Esophagus muscularis mucosa (tissue), 4 donors: ENCODE measurements at regions not wholly inside any gene's neighbourhood (a gene's known extent, or its start where the extent isn't known, plus 50 kb on each side); places are given as distances from the start of the nearest gene placed in this dataset.

Source experiments
- DNase-seq: peaks from one replicate; pipeline ENCODE4 v3.0.0-alpha.2; 2017; ENCODE audit errors: extremely low spot score
- H3K27ac ChIP-seq, 4 donors: fragments of 200-600 bp; sonication (generic); replicated peaks in 1 of 4; 1 replicate in 3 of 4; 2 replicates in 1 of 4; pipeline ENCODE4 v1.5.1; 2016 to 2019; ENCODE audit warnings: mild to moderate bottlenecking in 1 of 4
- H3K27me3 ChIP-seq, 4 donors: fragments of 200-600 bp; sonication (generic); one replicate each; pipeline versions ENCODE4 v1.5.1 to v1.6.0; 2016 to 2019
- H3K36me3 ChIP-seq, 4 donors: fragments of 200-600 bp; sonication (generic); one replicate each; pipeline ENCODE4 v1.5.1; 2016 to 2019
- H3K4me1 ChIP-seq, 4 donors: fragments of 200-600 bp; sonication (generic); one replicate each; pipeline ENCODE4 v1.5.1; 2016 to 2019
- H3K4me3 ChIP-seq, 4 donors: fragments of 200-600 bp; sonication (generic); 1 replicate in 2 of 4; 2 replicates in 2 of 4; pipeline ENCODE4 v1.5.1; 2016 to 2019; ENCODE audit warnings: mild to moderate bottlenecking in 4 of 4, moderate library complexity in 1 of 4
- H3K9me3 ChIP-seq, 4 donors: fragments of 200-600 bp; sonication (generic); 1 replicate in 3 of 4; 2 replicates in 1 of 4; pipeline ENCODE4 v1.5.1; 2016 to 2019
- EP300 ChIP-seq: sonication (generic); formaldehyde crosslinking; IDR thresholded peaks from one replicate; pipeline ENCODE4 v1.6.1; 2017; ENCODE audit warnings: antibody characterized with exemption
- POLR2A ChIP-seq: fragments of 450-650 bp; IDR thresholded peaks from one replicate; pipeline ENCODE4 v1.6.1; 2017; ENCODE audit warnings: antibody characterized with exemption, moderate library complexity, mild to moderate bottlenecking, low read depth
- POLR2AphosphoS5 ChIP-seq, 2 donors: sonication (generic); formaldehyde crosslinking; IDR thresholded peaks; one replicate each; pipeline ENCODE4 v1.6.1; 2017; ENCODE audit warnings: antibody characterized with exemption in 2 of 2
- WGBS: methylation state at CpG from one replicate; pipeline ENCODE4 v1.1.5; 2018; 5-methylcytosine and 5-hydroxymethylcytosine counted together
- intact Hi-C: fragments of 100-400 bp; cut with DNase I; formaldehyde crosslinking; loops from one replicate; pipeline ENCODE4 v1.15.1; 2023
- TF ChIP-seq, protein P1 (sequence below), 3 experiments: fragments of 200-600 bp in 2 of 3; fragments of 450-650 bp in 1 of 3; sonication (generic) in 2 of 3; IDR thresholded peaks; one replicate each; pipeline ENCODE4 v1.5.1; 2017 to 2019; ENCODE audit warnings: antibody characterized with exemption in 3 of 3, mild to moderate bottlenecking in 2 of 3, moderate library complexity in 1 of 3

DNA sequence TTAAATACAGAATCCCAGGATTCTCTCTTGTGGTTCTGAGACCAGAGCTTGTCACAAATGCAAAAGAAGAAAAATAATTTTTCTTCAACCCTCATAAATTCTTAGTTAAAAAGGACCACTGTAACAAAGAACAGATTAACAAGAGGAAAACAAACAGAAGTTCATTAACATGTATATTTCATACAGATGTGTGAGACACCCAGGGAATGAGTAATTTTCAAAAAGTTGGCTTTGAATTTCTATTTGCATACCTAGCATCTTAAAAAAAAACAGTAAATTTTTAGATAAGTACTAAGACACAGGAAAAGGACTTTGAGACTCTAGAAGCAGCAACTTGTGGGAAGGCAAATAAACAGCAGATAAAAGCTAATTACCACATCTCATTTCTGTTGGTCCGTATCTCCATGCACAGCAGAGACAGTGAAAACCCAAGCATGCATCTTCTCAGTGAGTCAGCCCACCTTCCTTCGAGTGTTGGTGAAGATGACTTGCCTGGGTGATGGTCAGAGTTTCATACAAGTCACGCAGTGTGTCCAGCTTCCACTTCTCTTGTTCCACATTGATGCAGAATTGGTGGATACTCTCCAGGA, 399.9 kb upstream of the ADAMTS5 start:
- no peak for TF ChIP-seq POLR2A
- no peak for TF ChIP-seq POLR2AphosphoS5 (IDR thresholded peaks at IDR 0.05)
- TF ChIP-seq, protein P1, sequence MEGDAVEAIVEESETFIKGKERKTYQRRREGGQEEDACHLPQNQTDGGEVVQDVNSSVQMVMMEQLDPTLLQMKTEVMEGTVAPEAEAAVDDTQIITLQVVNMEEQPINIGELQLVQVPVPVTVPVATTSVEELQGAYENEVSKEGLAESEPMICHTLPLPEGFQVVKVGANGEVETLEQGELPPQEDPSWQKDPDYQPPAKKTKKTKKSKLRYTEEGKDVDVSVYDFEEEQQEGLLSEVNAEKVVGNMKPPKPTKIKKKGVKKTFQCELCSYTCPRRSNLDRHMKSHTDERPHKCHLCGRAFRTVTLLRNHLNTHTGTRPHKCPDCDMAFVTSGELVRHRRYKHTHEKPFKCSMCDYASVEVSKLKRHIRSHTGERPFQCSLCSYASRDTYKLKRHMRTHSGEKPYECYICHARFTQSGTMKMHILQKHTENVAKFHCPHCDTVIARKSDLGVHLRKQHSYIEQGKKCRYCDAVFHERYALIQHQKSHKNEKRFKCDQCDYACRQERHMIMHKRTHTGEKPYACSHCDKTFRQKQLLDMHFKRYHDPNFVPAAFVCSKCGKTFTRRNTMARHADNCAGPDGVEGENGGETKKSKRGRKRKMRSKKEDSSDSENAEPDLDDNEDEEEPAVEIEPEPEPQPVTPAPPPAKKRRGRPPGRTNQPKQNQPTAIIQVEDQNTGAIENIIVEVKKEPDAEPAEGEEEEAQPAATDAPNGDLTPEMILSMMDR (IDR thresholded peaks at IDR 0.05): no peak
- no peak for TF ChIP-seq EP300
- peaks cover 0 to 19% (median 2%) of the 10 kb centered on the region in 4 donors for H3K4me1 ChIP-seq
- WGBS: 91% methylated on average over 3 of the region's 3 CpGs
- no peak overlapping the region for H3K27ac ChIP-seq
- intact Hi-C loops: no loop called here
- no peaks in the 10 kb centered on the region for H3K9me3 ChIP-seq
- no peaks in the 10 kb centered on the region for H3K36me3 ChIP-seq
- DNase-seq: no peak
- H3K4me3 ChIP-seq: no peak overlapping the region
- no peaks in the 10 kb centered on the region for H3K27me3 ChIP-seq

DNA sequence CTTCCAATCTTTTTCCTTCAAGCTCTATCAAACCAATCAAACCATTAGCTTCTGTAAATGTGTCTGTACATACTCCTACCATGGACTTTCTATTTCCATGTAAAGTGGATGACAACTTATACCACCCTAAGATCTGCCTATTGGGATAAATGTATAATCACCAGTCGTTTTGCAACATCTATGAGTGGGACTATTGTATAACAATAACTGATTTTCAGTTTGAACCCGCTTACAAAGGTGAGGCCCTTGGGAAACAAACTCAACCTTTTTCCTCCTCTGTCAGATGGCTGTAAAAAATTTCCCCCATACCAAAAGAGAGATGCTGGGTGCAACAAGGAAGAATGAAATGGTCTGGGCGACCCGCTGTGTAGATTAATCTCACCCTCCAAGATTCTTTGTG, 399.1 kb upstream of the ADAMTS5 start:
- intact Hi-C loops: no loop called here
- H3K36me3 ChIP-seq: no peaks in the 10 kb centered on the region

DNA sequence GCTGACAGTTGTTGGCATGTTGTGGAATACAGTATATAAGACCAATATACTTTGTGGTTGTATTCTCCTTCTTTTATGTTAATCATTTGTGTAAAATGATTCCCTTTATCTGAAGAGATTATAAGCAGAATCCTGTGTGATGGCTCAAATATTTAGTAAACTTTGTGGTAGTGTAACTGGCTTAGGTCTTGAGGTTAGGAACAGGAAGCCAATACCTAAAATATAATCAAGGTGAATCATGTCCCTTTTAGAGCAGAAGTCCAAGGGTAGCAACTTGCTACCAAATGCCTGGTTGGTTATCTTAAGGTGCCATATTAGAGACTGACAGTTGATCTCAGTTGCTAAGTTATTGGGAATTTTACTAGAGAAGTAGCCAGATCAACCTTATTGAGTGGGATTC, 398.5 kb upstream of the ADAMTS5 start:
- intact Hi-C loops: no loop called here
- H3K36me3 ChIP-seq: no peaks in the 10 kb centered on the region
- H3K27ac ChIP-seq: no peak overlapping the region
- DNase-seq: no peak
- no peak overlapping the region for H3K4me3 ChIP-seq
- H3K4me1 ChIP-seq: peaks cover 0 to 6% (median 0%) of the 10 kb centered on the region in 4 donors
- H3K27me3 ChIP-seq: no peaks in the 10 kb centered on the region
- no peaks in the 10 kb centered on the region for H3K9me3 ChIP-seq
- TF ChIP-seq, protein P1 (IDR thresholded peaks at IDR 0.05): no peak

More for the DNA sequence above, 399.1 kb upstream of the ADAMTS5 start:
- Histone ChIP-seq H3K9me3 (no peaks in the 10 kb centered on the region), H3K4me1 (peaks cover 0 to 12% (median 2%) of the 10 kb centered on the region in 4 donors), H3K27ac (no peak overlapping the region), H3K4me3 (no peak overlapping the region), H3K27me3 (no peaks in the 10 kb centered on the region)
- TF ChIP-seq POLR2AphosphoS5 (IDR thresholded peaks at IDR 0.05): no peak
- no peak for TF ChIP-seq POLR2A
- no peak for TF ChIP-seq EP300
- TF ChIP-seq, protein P1 (IDR thresholded peaks at IDR 0.05): no peak
- 95% methylated on average over 4 of the region's 4 CpGs for WGBS
- DNase-seq: no peak

DNA sequence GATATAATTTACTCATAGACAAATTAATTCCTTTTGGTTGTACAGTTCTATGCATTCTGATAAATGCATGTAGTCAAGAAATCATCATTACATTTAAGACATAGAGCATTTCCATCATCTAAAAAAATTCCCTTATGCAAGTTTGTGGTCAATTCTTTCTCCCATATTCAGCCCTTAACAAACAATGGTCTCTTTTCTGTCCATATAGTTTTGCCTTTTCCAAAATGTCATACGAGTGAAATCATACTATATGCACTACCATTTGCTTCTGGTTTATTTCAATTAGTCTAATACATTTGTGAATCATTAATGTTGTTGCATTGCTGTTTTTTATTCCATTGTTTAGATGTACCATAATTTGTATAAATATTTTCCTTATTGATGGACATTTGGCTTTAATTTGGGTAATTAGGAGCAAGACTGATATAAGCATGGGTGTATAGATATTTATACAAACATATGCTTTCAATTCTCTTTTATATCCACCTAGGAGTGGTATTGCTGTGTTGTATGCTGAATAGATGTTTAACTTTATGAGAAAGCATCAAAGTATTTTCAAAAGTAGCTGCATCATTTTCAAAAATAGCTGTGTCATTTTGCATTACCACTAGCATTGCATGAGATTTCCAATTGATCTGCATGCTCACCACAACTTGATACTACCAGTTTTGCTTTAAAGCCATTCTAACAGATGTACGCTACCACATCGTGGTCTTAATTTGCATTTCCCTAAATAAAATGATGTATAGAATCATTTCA, 397.0 kb upstream of the ADAMTS5 start:
- Histone ChIP-seq H3K36me3 (no peaks in the 10 kb centered on the region), H3K4me3 (no peak overlapping the region), H3K4me1 (peaks cover 0 to 11% (median 4%) of the 10 kb centered on the region in 4 donors), H3K27ac (no peak overlapping the region), H3K9me3 (no peaks in the 10 kb centered on the region), H3K27me3 (no peaks in the 10 kb centered on the region)
- intact Hi-C loops: no loop called here
- TF ChIP-seq POLR2A (no peak), EP300 (no peak), POLR2AphosphoS5 (IDR thresholded peaks at IDR 0.05) (no peak)
- TF ChIP-seq, protein P1 (IDR thresholded peaks at IDR 0.05): no peak
- WGBS: 96% methylated on average over 3 of the region's 3 CpGs
- no peak for DNase-seq

DNA sequence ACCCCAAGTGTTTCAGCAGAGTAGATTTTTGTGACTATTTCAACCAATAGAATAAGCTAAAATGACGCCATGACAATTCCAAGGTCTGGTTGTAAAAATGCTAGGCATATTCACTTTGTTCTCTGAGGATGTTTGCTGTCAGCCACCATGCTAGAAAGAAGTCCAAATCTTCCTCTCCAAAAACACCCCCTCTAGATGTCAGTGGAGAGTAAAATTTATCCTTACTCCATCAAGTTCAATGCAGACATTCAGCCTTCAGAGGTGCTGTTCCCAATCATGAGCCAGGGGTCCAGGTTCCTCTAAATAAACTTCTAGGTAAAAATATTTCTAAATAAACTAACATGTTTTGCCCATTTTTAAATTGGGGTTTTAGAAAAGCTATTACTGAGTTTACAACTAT, 395.4 kb upstream of the ADAMTS5 start:
- WGBS: 85% methylated on average over 1 of the region's 1 CpG
- Histone ChIP-seq H3K4me1 (peaks cover 0 to 11% (median 5%) of the 10 kb centered on the region in 4 donors), H3K27ac (no peak overlapping the region), H3K27me3 (no peaks in the 10 kb centered on the region), H3K9me3 (no peaks in the 10 kb centered on the region), H3K4me3 (no peak overlapping the region), H3K36me3 (no peaks in the 10 kb centered on the region)
- TF ChIP-seq EP300: no peak
- TF ChIP-seq, protein P1 (IDR thresholded peaks at IDR 0.05): peak in 1 of 3 experiments; percentile 10
- intact Hi-C loops: no loop called here
- DNase-seq: no peak
